ENCODE measurements at regions not wholly inside any gene's neighbourhood (a gene's known extent, or its start where the extent isn't known, plus 50 kb on each side); places are given as distances from the start of the nearest gene placed in this dataset.

- Mint-ChIP-seq H3K9me3 (no peaks in the 10 kb centered on the region), H3K27ac (no peak overlapping the region), H3K4me1 (no peaks in the 10 kb centered on the region), H3K4me3 (no peak overlapping the region), H3K27me3 (ENCODE audit: insufficient read depth) (peaks cover 15% of the 10 kb centered on the region), H3K36me3 (ENCODE audit: low read depth) (no peaks in the 10 kb centered on the region)
- H3K9me3 ChIP-seq (ENCODE audit: control insufficient read depth, low read length), result no peaks in the 10 kb centered on the region
- H3K4me3 ChIP-seq (ENCODE audit: low read length), result no peak overlapping the region
- H3K27ac ChIP-seq (ENCODE audit: low read depth, low read length), result no peak overlapping the region
- WGBS, 2 experiments (ENCODE audit: insufficient coverage in 1 of 2, insufficient read length in 1 of 2), result 92 to 100% methylated on average over 5 to 7 of the region's 7 CpGs
- DNase-seq, result no peak
- TF ChIP-seq CTCF (conservative IDR thresholded peaks at IDR 0.05), result no peak
- H3K36me3 ChIP-seq (ENCODE audit: control insufficient read depth, insufficient read depth, low read length), result no peaks in the 10 kb centered on the region
- H3K9ac ChIP-seq (ENCODE audit: extremely low read depth, low read length, poor library complexity, severe bottlenecking), result no peak overlapping the region
- H3K27me3 ChIP-seq (ENCODE audit: control insufficient read depth, insufficient read depth, low read length, poor library complexity, severe bottlenecking), result peaks cover 4% of the 10 kb centered on the region
- no peaks in the 10 kb centered on the region for H3K4me1 ChIP-seq (ENCODE audit: control insufficient read depth, insufficient read depth, low read length)
Measured at GRCh38 chr22:34135749-34136148, 215.5 kb upstream of the LARGE1 start.

GRCh38 chr22:34150023-34150422, 229.7 kb upstream of the LARGE1 start:
- no peaks in the 10 kb centered on the region for H3K27me3 ChIP-seq (ENCODE audit: control insufficient read depth, insufficient read depth, low read length, poor library complexity, severe bottlenecking)
- no peaks in the 10 kb centered on the region for H3K36me3 Mint-ChIP-seq (ENCODE audit: low read depth)
- H3K9me3 ChIP-seq (ENCODE audit: control insufficient read depth, low read length), result peaks cover 7% of the 10 kb centered on the region
- H3K9me3 Mint-ChIP-seq, result peaks cover 16% of the 10 kb centered on the region
- no peak overlapping the region for H3K27ac Mint-ChIP-seq
- no peak for DNase-seq
- H3K36me3 ChIP-seq (ENCODE audit: control insufficient read depth, insufficient read depth, low read length), result no peaks in the 10 kb centered on the region
- H3K27me3 Mint-ChIP-seq (ENCODE audit: insufficient read depth), result peaks cover 2% of the 10 kb centered on the region
- H3K4me3 ChIP-seq (ENCODE audit: low read length), result no peak overlapping the region
- no peak for TF ChIP-seq CTCF (conservative IDR thresholded peaks at IDR 0.05)
- no peak overlapping the region for H3K4me3 Mint-ChIP-seq
- no peak overlapping the region for H3K9ac ChIP-seq (ENCODE audit: extremely low read depth, low read length, poor library complexity, severe bottlenecking)
- H3K4me1 Mint-ChIP-seq, result no peaks in the 10 kb centered on the region
- H3K27ac ChIP-seq (ENCODE audit: low read depth, low read length), result no peak overlapping the region
- no peaks in the 10 kb centered on the region for H3K4me1 ChIP-seq (ENCODE audit: control insufficient read depth, insufficient read depth, low read length)

GRCh38 chr22:34159491-34159890, 239.2 kb upstream of the LARGE1 start:
- H3K9me3 Mint-ChIP-seq, result no peaks in the 10 kb centered on the region

More at GRCh38 chr22:34159491-34159890, 239.2 kb upstream of the LARGE1 start:
- no peak overlapping the region for H3K4me3 ChIP-seq (ENCODE audit: low read length)
- H3K9me3 ChIP-seq (ENCODE audit: control insufficient read depth, low read length), result no peaks in the 10 kb centered on the region
- no peak overlapping the region for H3K27ac ChIP-seq (ENCODE audit: low read depth, low read length)
- no peak for DNase-seq
- Mint-ChIP-seq H3K36me3 (ENCODE audit: low read depth) (no peaks in the 10 kb centered on the region), H3K27ac (no peak overlapping the region), H3K4me3 (no peak overlapping the region), H3K4me1 (peaks cover 22% of the 10 kb centered on the region), H3K27me3 (ENCODE audit: insufficient read depth) (peaks cover 11% of the 10 kb centered on the region)
- WGBS, 2 experiments (ENCODE audit: insufficient coverage in 1 of 2, insufficient read length in 1 of 2), result 95 to 96% methylated on average over 5 to 8 of the region's 8 CpGs
- H3K9ac ChIP-seq (ENCODE audit: extremely low read depth, low read length, poor library complexity, severe bottlenecking), result no peak overlapping the region
- H3K4me1 ChIP-seq (ENCODE audit: control insufficient read depth, insufficient read depth, low read length), result no peaks in the 10 kb centered on the region
- peaks cover 6% of the 10 kb centered on the region for H3K27me3 ChIP-seq (ENCODE audit: control insufficient read depth, insufficient read depth, low read length, poor library complexity, severe bottlenecking)
- no peak for TF ChIP-seq CTCF (conservative IDR thresholded peaks at IDR 0.05)
- H3K36me3 ChIP-seq (ENCODE audit: control insufficient read depth, insufficient read depth, low read length), result no peaks in the 10 kb centered on the region
